Heart right ventricle (tissue), 16 donors: ENCODE measurements at regions not wholly inside any gene's neighbourhood (a gene's known extent, or its start where the extent isn't known, plus 50 kb on each side); places are given as distances from the start of the nearest gene placed in this dataset.

ENCODE experiments used
- ATAC-seq, 8 donors: fragments of 200-7000 bp; cut with Tn5 transposase; one replicate each; pipeline ENCODE4 v1.9.1; 2020; ENCODE audit warnings: mild to moderate bottlenecking in 8 of 8, moderate library complexity in 8 of 8, moderate number of reproducible peaks in 1 of 8
- DNase-seq, 2 donors: peaks; one replicate each; pipeline ENCODE4 v3.0.0-alpha.2; 2020
- H3K27ac ChIP-seq, 10 donors: fragments of 200-600 bp; sonication (generic) in 2 of 10; one replicate each; pipeline versions ENCODE4 v1.5.0 to v1.8.0; 2020 to 2022; ENCODE audit warnings: mild to moderate bottlenecking in 3 of 10
- H3K27me3 ChIP-seq, 7 donors: fragments of 200-600 bp; one replicate each; pipeline ENCODE4 v1.8.0; 2021 to 2022; ENCODE audit warnings: mild to moderate bottlenecking in 2 of 7
- H3K36me3 ChIP-seq, 9 donors: fragments of 200-600 bp; sonication (generic) in 1 of 9; one replicate each; pipeline versions ENCODE4 v1.5.0 to v1.8.0; 2020 to 2022; ENCODE audit warnings: mild to moderate bottlenecking in 2 of 9
- H3K4me1 ChIP-seq, 9 donors: fragments of 200-600 bp; sonication (generic) in 1 of 9; one replicate each; pipeline versions ENCODE4 v1.5.0 to v1.8.0; 2020 to 2022; ENCODE audit warnings: mild to moderate bottlenecking in 4 of 9
- H3K4me3 ChIP-seq, 10 donors: fragments of 200-600 bp; sonication (generic) in 2 of 10; one replicate each; pipeline versions ENCODE4 v1.5.0 to v1.8.0; 2020 to 2022; ENCODE audit warnings: mild to moderate bottlenecking in 7 of 10, moderate library complexity in 2 of 10
- H3K9me3 ChIP-seq, 11 donors: fragments of 200-600 bp in 10 of 11; sonication (generic) in 2 of 11; one replicate each; pipeline versions ENCODE4 v1.5.0 to v1.8.0; 2013 to 2022; ENCODE audit warnings: mild to moderate bottlenecking in 2 of 11, control low read depth in 1 of 11, moderate library complexity in 1 of 11
- WGBS, 2 donors: extraction: QIAGEN DNeasy Blood & Tissue Kit; methylation state at CpG; one replicate each; pipeline ENCODE4 v1.1.7; 2013; ENCODE audit warnings: inconsistent platforms in 1 of 2; 5-methylcytosine and 5-hydroxymethylcytosine counted together
- intact Hi-C, 10 donors: fragments of 100-400 bp; cut with DNase I; formaldehyde crosslinking; loops; one replicate each; pipeline versions ENCODE4 v1.11.1 to v1.14.2; 2022
- TF ChIP-seq, protein P1 (sequence below), 9 donors: fragments of 200-600 bp; sonication (generic) in 2 of 9; IDR thresholded peaks; one replicate each; pipeline versions ENCODE4 v1.5.0 to v1.8.0; 2021 to 2022; ENCODE audit warnings: antibody characterized with exemption in 9 of 9, mild to moderate bottlenecking in 5 of 9, moderate library complexity in 1 of 9
- donor health status: Arrhythmogenic right ventricular cardiomyopathy.
- donor health status: ischemic (EF 13 %, LVEDD 7.1; RV severe dilation, severe dysfunction).
- donor health status: healthy with polysubstance abuse.
- donor health status: DM: no; HTN: yes; CAD: no.
- donor health status: DM: no; HTN: no; CAD: no.
- donor health status: ischemic (EF 25% LVEDD 6.9; RV normal size, moderate dysfunction).
- donor health status: ischemic (EF 25% LVEDD 5.7; RV mildly dilated, moderate dysfunction).
- donor health status: healthy.
- donor health status: DM: yes; HTN: yes; CAD: no.
- donor health status: Ischemic cardiomyopathy.
- donor health status: ischemic (EF 35%, LVEDD 5.7; RV mildly dilated, moderate dysfunction).
- donor health status: nonischemic (EF 11% LVEDD 7.7; RV severe dilation, severe dysfunction).
- donor health status: DM: yes; HTN: yes; CAD: no.
- donor health status: PGD.
- donor health status: ischemic (EF 29% LVEDD 5.4; RV normal size, mild dysfunction).
- donor health status: nonischemic (EF 23%, LVEDD 6.1; RV moderate dilation, normal function).

DNA sequence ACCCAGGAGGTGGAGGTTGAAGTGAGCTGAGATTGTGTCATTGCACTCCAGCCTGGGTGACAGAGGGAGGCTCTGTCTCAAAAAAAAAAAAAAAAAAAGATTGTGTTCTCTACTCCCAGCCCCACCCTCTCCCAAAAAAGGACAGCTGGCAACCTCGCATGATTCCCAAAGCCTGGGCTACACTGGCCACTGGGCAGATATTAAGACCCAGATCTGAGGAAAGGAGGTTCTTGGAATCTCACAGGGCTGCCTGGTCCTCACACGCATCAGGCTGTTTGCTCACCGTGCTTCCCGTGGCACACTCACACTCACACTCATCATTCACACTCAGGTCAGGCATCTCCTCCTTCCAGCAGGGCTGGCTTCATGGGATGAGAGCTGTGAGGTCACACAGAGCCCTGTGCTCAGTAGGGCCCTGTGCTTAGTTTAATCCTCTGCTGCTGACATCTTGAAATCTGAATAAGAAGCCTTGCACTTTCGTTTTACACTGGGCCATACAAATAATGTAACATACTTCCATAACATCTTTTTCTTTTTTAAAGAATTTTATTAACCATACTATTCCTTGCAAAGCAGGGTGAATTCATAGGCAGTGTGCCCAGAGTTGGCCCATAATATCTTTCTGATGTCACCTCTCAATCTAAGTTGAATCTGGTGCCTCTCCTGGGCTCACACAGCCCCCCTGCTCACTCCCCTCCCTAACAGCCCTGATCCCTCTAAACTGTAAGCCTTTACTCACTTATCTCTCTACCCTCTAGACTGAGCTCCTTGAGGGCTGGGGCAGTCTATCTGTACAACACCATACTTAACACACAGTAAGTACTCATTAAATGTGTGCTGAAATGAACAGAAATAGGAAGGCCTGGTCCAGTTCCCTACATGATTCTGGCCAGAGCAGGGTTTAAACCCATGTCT, 50.2 kb upstream of the C15orf39 start:
- H3K27ac ChIP-seq = peak overlapping the region in 2 of 10 donors; percentile 37 to 44

More for the DNA sequence above, 50.2 kb upstream of the C15orf39 start:
- no peaks in the 10 kb centered on the region for H3K27me3 ChIP-seq
- intact Hi-C loops = no loop called here
- whole genome bisulfite sequencing, 2 donors = 65 to 66% methylated on average over 5 of the region's 5 CpGs
- peak in 3 of 8 donors; percentile 14 to 51 (median 24) for ATAC-seq
- peaks cover 0 to 23% (median 2%) of the 10 kb centered on the region in 11 donors for H3K9me3 ChIP-seq
- H3K4me3 ChIP-seq = no peak overlapping the region
- no peaks in the 10 kb centered on the region for H3K36me3 ChIP-seq
- no peak for DNase-seq
- H3K4me1 ChIP-seq = peaks cover 0 to 43% (median 0%) of the 10 kb centered on the region in 9 donors
- TF ChIP-seq, protein P1, sequence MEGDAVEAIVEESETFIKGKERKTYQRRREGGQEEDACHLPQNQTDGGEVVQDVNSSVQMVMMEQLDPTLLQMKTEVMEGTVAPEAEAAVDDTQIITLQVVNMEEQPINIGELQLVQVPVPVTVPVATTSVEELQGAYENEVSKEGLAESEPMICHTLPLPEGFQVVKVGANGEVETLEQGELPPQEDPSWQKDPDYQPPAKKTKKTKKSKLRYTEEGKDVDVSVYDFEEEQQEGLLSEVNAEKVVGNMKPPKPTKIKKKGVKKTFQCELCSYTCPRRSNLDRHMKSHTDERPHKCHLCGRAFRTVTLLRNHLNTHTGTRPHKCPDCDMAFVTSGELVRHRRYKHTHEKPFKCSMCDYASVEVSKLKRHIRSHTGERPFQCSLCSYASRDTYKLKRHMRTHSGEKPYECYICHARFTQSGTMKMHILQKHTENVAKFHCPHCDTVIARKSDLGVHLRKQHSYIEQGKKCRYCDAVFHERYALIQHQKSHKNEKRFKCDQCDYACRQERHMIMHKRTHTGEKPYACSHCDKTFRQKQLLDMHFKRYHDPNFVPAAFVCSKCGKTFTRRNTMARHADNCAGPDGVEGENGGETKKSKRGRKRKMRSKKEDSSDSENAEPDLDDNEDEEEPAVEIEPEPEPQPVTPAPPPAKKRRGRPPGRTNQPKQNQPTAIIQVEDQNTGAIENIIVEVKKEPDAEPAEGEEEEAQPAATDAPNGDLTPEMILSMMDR (IDR thresholded peaks at IDR 0.05) = no peak
